Mesendoderm (in vitro differentiated cells): ENCODE measurements at regions not wholly inside any gene's neighbourhood (a gene's known extent, or its start where the extent isn't known, plus 50 kb on each side); places are given as distances from the start of the nearest gene placed in this dataset.
A peak's percentile ranks its signal among the peaks of the same experiment; 100 is the strongest.
"Not testable (repeated sequence)": the region's sequence is repeated elsewhere in the genome, so short reads cannot be mapped to it uniquely, and the experiment has no call there.

Experiments
- DNase-seq: peaks from one replicate; pipeline ENCODE4 v3.0.0; 2013
- H2AK5ac ChIP-seq: 2 replicates; pipeline ENCODE4 v1.6.1; 2013; ENCODE audit warnings: low read length, inconsistent platforms
- H2BK120ac ChIP-seq: 2 replicates; pipeline ENCODE4 v1.6.1; 2013; ENCODE audit warnings: low read depth, mild to moderate bottlenecking, low read length, moderate library complexity, mixed read lengths
- H2BK15ac ChIP-seq: replicated peaks from 2 replicates; pipeline ENCODE4 v1.6.1; 2013; ENCODE audit warnings: low read depth, mild to moderate bottlenecking, moderate library complexity
- H2BK5ac ChIP-seq: 2 replicates; pipeline ENCODE4 v1.6.1; 2013; ENCODE audit warnings: low read length, inconsistent platforms
- H3K18ac ChIP-seq: 2 replicates; pipeline ENCODE4 v1.6.1; 2013; ENCODE audit warnings: mild to moderate bottlenecking, low read length, mixed read lengths
- H3K23ac ChIP-seq: one replicate; pipeline ENCODE4 v1.6.1; 2013; ENCODE audit warnings: low read length
- H3K27ac ChIP-seq: 2 replicates; pipeline ENCODE4 v1.5.1; 2013; ENCODE audit warnings: low read depth, mild to moderate bottlenecking, inconsistent platforms, low read length, moderate library complexity
- H3K27me3 ChIP-seq: 2 replicates; pipeline ENCODE4 v1.6.1; 2013; ENCODE audit warnings: low read length, control low read depth, mild to moderate bottlenecking, inconsistent platforms; ENCODE audit not compliant: insufficient read depth, poor library complexity
- H3K36me3 ChIP-seq: 2 replicates; pipeline ENCODE4 v1.6.1; 2013; ENCODE audit warnings: low read length, inconsistent platforms; ENCODE audit not compliant: control insufficient read depth, insufficient read depth
- H3K4ac ChIP-seq: one replicate; pipeline ENCODE4 v1.6.1; 2013; ENCODE audit warnings: low read depth, mild to moderate bottlenecking, low read length, moderate library complexity
- H3K4me1 ChIP-seq: 2 replicates; pipeline ENCODE4 v1.6.1; 2013; ENCODE audit warnings: low read depth, low read length, inconsistent platforms; ENCODE audit not compliant: control insufficient read depth
- H3K4me2 ChIP-seq: 2 replicates; pipeline ENCODE4 v1.6.1; 2013; ENCODE audit warnings: low read length
- H3K4me3 ChIP-seq: 2 replicates; pipeline ENCODE4 v1.5.1; 2013; ENCODE audit warnings: mild to moderate bottlenecking, low read length
- H3K56ac ChIP-seq: one replicate; pipeline ENCODE4 v1.6.1; 2013; ENCODE audit warnings: low read length
- H3K79me1 ChIP-seq: 2 replicates; pipeline ENCODE4 v1.6.1; 2013; ENCODE audit warnings: low read length, inconsistent platforms
- H3K79me2 ChIP-seq: 2 replicates; pipeline ENCODE4 v1.6.1; 2013; ENCODE audit warnings: mild to moderate bottlenecking, low read length; ENCODE audit not compliant: control insufficient read depth, insufficient read depth
- H3K9ac ChIP-seq: 2 replicates; pipeline ENCODE4 v1.6.1; 2013; ENCODE audit warnings: low read length, inconsistent platforms
- H4K5ac ChIP-seq: one replicate; pipeline ENCODE4 v1.6.1; 2013; ENCODE audit warnings: low read length
- H4K8ac ChIP-seq: one replicate; pipeline ENCODE4 v1.6.1; 2013; ENCODE audit warnings: low read depth, mild to moderate bottlenecking, control low read depth, low read length, moderate library complexity
- whole genome bisulfite sequencing: extraction: QIAGEN DNeasy Blood & Tissue Kit; methylation state at CpG from one replicate; pipeline ENCODE4 v1.1.7; 2013; ENCODE audit warnings: low lambda C conversion rate, missing lambda C conversion rate; ENCODE audit not compliant: insufficient coverage; ENCODE audit errors: extremely low coverage; 5-methylcytosine and 5-hydroxymethylcytosine counted together

- H2BK5ac ChIP-seq = no peak overlapping the region
- H3K36me3 ChIP-seq = no peaks in the 10 kb centered on the region
- no CpG with 5 or more reads among the region's 2 CpGs for WGBS
These were observed 603.8 kb downstream of the PTPRC start for GRCh38 chr1:199242601-199243000.

GRCh38 chr1:199243423-199244061 lies 604.7 kb downstream of the PTPRC start:
- WGBS = no CpG with 5 or more reads among the region's 11 CpGs
- H3K56ac ChIP-seq = no peak overlapping the region
- H3K4me1 ChIP-seq = no peaks in the 10 kb centered on the region
- DNase-seq = peak; percentile 73
- no peak overlapping the region for H2BK5ac ChIP-seq
- H3K4me3 ChIP-seq = no peak overlapping the region
- H3K27ac ChIP-seq = no peak overlapping the region
- H4K5ac ChIP-seq = no peak overlapping the region
- H4K8ac ChIP-seq = no peak overlapping the region
- no peak overlapping the region for H2BK120ac ChIP-seq
- H3K4ac ChIP-seq = no peak overlapping the region
- H3K36me3 ChIP-seq = no peaks in the 10 kb centered on the region
- H3K79me2 ChIP-seq = no peaks in the 10 kb centered on the region
- no peaks in the 10 kb centered on the region for H3K27me3 ChIP-seq
- no peak overlapping the region for H3K18ac ChIP-seq
- no peak overlapping the region for H3K9ac ChIP-seq
- no peak overlapping the region for H2BK15ac ChIP-seq
- no peak overlapping the region for H3K23ac ChIP-seq
- H2AK5ac ChIP-seq = no peak overlapping the region
- H3K79me1 ChIP-seq = no peaks in the 10 kb centered on the region
- H3K4me2 ChIP-seq = no peak overlapping the region

More at GRCh38 chr1:199242601-199243000, 603.8 kb downstream of the PTPRC start:
- H3K4me3 ChIP-seq = no peak overlapping the region
- no peak overlapping the region for H3K23ac ChIP-seq
- no peaks in the 10 kb centered on the region for H3K79me1 ChIP-seq
- no peak overlapping the region for H4K5ac ChIP-seq
- H3K79me2 ChIP-seq = no peaks in the 10 kb centered on the region
- no peak overlapping the region for H3K56ac ChIP-seq
- H3K27ac ChIP-seq = no peak overlapping the region
- H3K4ac ChIP-seq = no peak overlapping the region
- H2AK5ac ChIP-seq = no peak overlapping the region
- H3K4me1 ChIP-seq = no peaks in the 10 kb centered on the region
- no peak overlapping the region for H3K9ac ChIP-seq
- H3K27me3 ChIP-seq = no peaks in the 10 kb centered on the region
- H4K8ac ChIP-seq = no peak overlapping the region
- no peak overlapping the region for H2BK15ac ChIP-seq
- no peak overlapping the region for H3K4me2 ChIP-seq
- no peak overlapping the region for H3K18ac ChIP-seq
- DNase-seq = no peak
- no peak overlapping the region for H2BK120ac ChIP-seq

- H3K18ac ChIP-seq = no peak overlapping the region
- H3K27me3 ChIP-seq = no peaks in the 10 kb centered on the region
- no peak overlapping the region for H3K9ac ChIP-seq
- no peaks in the 10 kb centered on the region for H3K79me1 ChIP-seq
- no peak overlapping the region for H2BK5ac ChIP-seq
- H3K4me3 ChIP-seq = no peak overlapping the region
- no peak overlapping the region for H2BK120ac ChIP-seq
- H3K36me3 ChIP-seq = no peaks in the 10 kb centered on the region
- WGBS = no CpG with 5 or more reads among the region's 3 CpGs
- no peak for DNase-seq
- no peak overlapping the region for H4K8ac ChIP-seq
- no peak overlapping the region for H4K5ac ChIP-seq
- no peak overlapping the region for H2BK15ac ChIP-seq
- no peak overlapping the region for H3K27ac ChIP-seq
- no peak overlapping the region for H3K56ac ChIP-seq
- H3K23ac ChIP-seq = no peak overlapping the region
- H3K4ac ChIP-seq = no peak overlapping the region
- H3K79me2 ChIP-seq = no peaks in the 10 kb centered on the region
- no peaks in the 10 kb centered on the region for H3K4me1 ChIP-seq
- H2AK5ac ChIP-seq = no peak overlapping the region
- H3K4me2 ChIP-seq = no peak overlapping the region
These were observed 607.1 kb downstream of the PTPRC start for GRCh38 chr1:199245946-199246345.

GRCh38 chr1:199246716-199247115 lies 607.9 kb downstream of the PTPRC start:
- Histone ChIP-seq H3K9ac (no peak overlapping the region), H3K79me2 (no peaks in the 10 kb centered on the region)
- WGBS = no CpG with 5 or more reads among the region's 3 CpGs

GRCh38 chr1:199247891-199248290 lies 609.1 kb downstream of the PTPRC start:
- Histone ChIP-seq H3K4me1 (no peaks in the 10 kb centered on the region), H3K4ac (no peak overlapping the region)

More at GRCh38 chr1:199246716-199247115, 607.9 kb downstream of the PTPRC start:
- Histone ChIP-seq H3K23ac (no peak overlapping the region), H2BK5ac (no peak overlapping the region), H2AK5ac (no peak overlapping the region), H4K5ac (no peak overlapping the region), H3K36me3 (no peaks in the 10 kb centered on the region), H3K56ac (no peak overlapping the region), H3K27ac (no peak overlapping the region), H4K8ac (no peak overlapping the region), H3K4me2 (no peak overlapping the region), H3K79me1 (no peaks in the 10 kb centered on the region), H3K27me3 (no peaks in the 10 kb centered on the region), H3K4me3 (no peak overlapping the region), H3K18ac (no peak overlapping the region), H2BK15ac (no peak overlapping the region), H3K4me1 (no peaks in the 10 kb centered on the region), H2BK120ac (no peak overlapping the region), H3K4ac (no peak overlapping the region)
- no peak for DNase-seq

GRCh38 chr1:199254040-199254439 lies 615.2 kb downstream of the PTPRC start:
- H4K5ac ChIP-seq, H3K4me1 ChIP-seq, H3K18ac ChIP-seq, H3K27me3 ChIP-seq, H3K4me3 ChIP-seq, H3K79me1 ChIP-seq, H3K4ac ChIP-seq, H2BK120ac ChIP-seq, H3K4me2 ChIP-seq, DNase-seq, H3K56ac ChIP-seq, H3K9ac ChIP-seq, H3K79me2 ChIP-seq, H4K8ac ChIP-seq, H2BK5ac ChIP-seq, H3K23ac ChIP-seq, H3K36me3 ChIP-seq, H2BK15ac ChIP-seq, H2AK5ac ChIP-seq, H3K27ac ChIP-seq: not testable (repeated sequence)
- WGBS = no CpG with 5 or more reads among the region's 1 CpG

More at GRCh38 chr1:199247891-199248290, 609.1 kb downstream of the PTPRC start:
- Histone ChIP-seq H3K79me2 (no peaks in the 10 kb centered on the region), H4K8ac (no peak overlapping the region), H4K5ac (no peak overlapping the region), H2BK5ac (no peak overlapping the region), H2BK15ac (no peak overlapping the region), H3K27me3 (no peaks in the 10 kb centered on the region), H3K79me1 (no peaks in the 10 kb centered on the region), H3K56ac (no peak overlapping the region), H3K27ac (no peak overlapping the region), H2BK120ac (no peak overlapping the region), H2AK5ac (no peak overlapping the region), H3K4me2 (no peak overlapping the region), H3K18ac (no peak overlapping the region), H3K9ac (no peak overlapping the region), H3K4me3 (no peak overlapping the region), H3K36me3 (no peaks in the 10 kb centered on the region), H3K23ac (no peak overlapping the region)
- DNase-seq = no peak
